ENCODE measurements at regions not wholly inside any gene's neighbourhood (a gene's known extent, or its start where the extent isn't known, plus 50 kb on each side); places are given as distances from the start of the nearest gene placed in this dataset.

DNA sequence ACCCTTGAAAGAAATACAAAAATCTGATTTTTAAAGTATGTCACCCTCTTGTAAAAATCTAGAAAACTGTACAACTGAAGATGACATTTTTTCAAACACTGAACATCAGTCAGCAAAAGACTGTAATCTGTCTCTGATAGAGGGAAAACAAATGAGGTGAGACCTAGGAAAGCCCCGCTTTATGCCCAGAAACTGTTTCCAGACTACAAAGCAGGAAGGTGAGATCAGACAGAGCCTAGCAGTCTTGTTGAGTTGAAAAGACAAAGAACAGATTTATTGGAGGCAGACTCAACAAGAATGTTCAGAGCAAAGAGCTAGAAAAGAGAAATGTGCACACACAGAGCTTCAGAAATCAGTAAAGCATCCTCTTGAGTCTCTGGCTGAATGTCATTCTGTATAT lies 873.6 kb downstream of the LRFN5 start:
- WGBS = 39% methylated on average over 1 of the region's 1 CpG
- no peak for TF ChIP-seq POLR2A (IDR thresholded peaks at IDR 0.05; ENCODE audit: low read depth)
- TF ChIP-seq EP300 (IDR thresholded peaks at IDR 0.05) = no peak
- no peak for TF ChIP-seq CTCF (IDR thresholded peaks at IDR 0.05)
- Histone ChIP-seq H3K27ac (replicated peaks in 1 of 4) (no peak overlapping the region), H3K36me3 (no peaks in the 10 kb centered on the region), H3K4me3 (no peak overlapping the region), H3K27me3 (no peaks in the 10 kb centered on the region), H3K9me3 (no peaks in the 10 kb centered on the region), H3K4me1 (no peaks in the 10 kb centered on the region)
- no peak for DNase-seq (ENCODE audit: extremely low spot score)
- intact Hi-C loops (cut with DNase I) = no loop called here

- 46% methylated on average over 6 of the region's 6 CpGs for WGBS
- Histone ChIP-seq H3K4me1 (no peaks in the 10 kb centered on the region), H3K27ac (replicated peaks in 1 of 4) (no peak overlapping the region), H3K9me3 (no peaks in the 10 kb centered on the region), H3K4me3 (no peak overlapping the region), H3K27me3 (no peaks in the 10 kb centered on the region), H3K36me3 (no peaks in the 10 kb centered on the region)
- no peak for TF ChIP-seq POLR2A (IDR thresholded peaks at IDR 0.05; ENCODE audit: low read depth)
- TF ChIP-seq POLR2AphosphoS5 (IDR thresholded peaks at IDR 0.05) = no peak
- TF ChIP-seq EP300 (IDR thresholded peaks at IDR 0.05) = no peak
- TF ChIP-seq CTCF (IDR thresholded peaks at IDR 0.05) = no peak
- DNase-seq (ENCODE audit: extremely low spot score) = no peak
- intact Hi-C loops (cut with DNase I) = no loop called here
Measured at GRCh38 chr14:42475289-42475688, 868.6 kb downstream of the LRFN5 start.

- intact Hi-C loops (cut with DNase I) = no loop called here
- no peak for DNase-seq (ENCODE audit: extremely low spot score)
- no peaks in the 10 kb centered on the region for H3K9me3 ChIP-seq
- no peak overlapping the region for H3K4me3 ChIP-seq
- no peak for TF ChIP-seq CTCF (IDR thresholded peaks at IDR 0.05)
- no peak for TF ChIP-seq EP300 (IDR thresholded peaks at IDR 0.05)
- TF ChIP-seq POLR2A (IDR thresholded peaks at IDR 0.05; ENCODE audit: low read depth) = no peak
- no peak for TF ChIP-seq POLR2AphosphoS5 (IDR thresholded peaks at IDR 0.05)
- WGBS = 59% methylated on average over 3 of the region's 3 CpGs
- H3K4me1 ChIP-seq = no peaks in the 10 kb centered on the region
- no peak overlapping the region for H3K27ac ChIP-seq (replicated peaks in 1 of 4)
- H3K36me3 ChIP-seq = no peaks in the 10 kb centered on the region
- no peaks in the 10 kb centered on the region for H3K27me3 ChIP-seq
Measured at GRCh38 chr14:42470427-42470719, 863.7 kb downstream of the LRFN5 start.

GRCh38 chr14:42469637-42470426 lies 863.2 kb downstream of the LRFN5 start:
- no peaks in the 10 kb centered on the region for H3K36me3 ChIP-seq
- H3K27me3 ChIP-seq = no peaks in the 10 kb centered on the region
- H3K9me3 ChIP-seq = no peaks in the 10 kb centered on the region
- H3K27ac ChIP-seq (replicated peaks in 1 of 4) = no peak overlapping the region
- DNase-seq (ENCODE audit: extremely low spot score) = no peak
- intact Hi-C loops (cut with DNase I) = no loop called here
- WGBS = 64% methylated on average over 6 of the region's 6 CpGs
- H3K4me3 ChIP-seq = no peak overlapping the region
- H3K4me1 ChIP-seq = no peaks in the 10 kb centered on the region
- no peak for TF ChIP-seq EP300 (IDR thresholded peaks at IDR 0.05)
- no peak for TF ChIP-seq POLR2AphosphoS5 (IDR thresholded peaks at IDR 0.05)
- TF ChIP-seq POLR2A (IDR thresholded peaks at IDR 0.05; ENCODE audit: low read depth) = no peak
- no peak for TF ChIP-seq CTCF (IDR thresholded peaks at IDR 0.05)

GRCh38 chr14:42460673-42461072 lies 854.0 kb downstream of the LRFN5 start:
- TF ChIP-seq EP300 (IDR thresholded peaks at IDR 0.05) = no peak
- no peak for TF ChIP-seq CTCF (IDR thresholded peaks at IDR 0.05)
- TF ChIP-seq POLR2A (IDR thresholded peaks at IDR 0.05; ENCODE audit: low read depth) = no peak
- TF ChIP-seq POLR2AphosphoS5 (IDR thresholded peaks at IDR 0.05) = no peak
- DNase-seq (ENCODE audit: extremely low spot score) = no peak
- intact Hi-C loops (cut with DNase I) = no loop called here
- Histone ChIP-seq H3K27me3 (no peaks in the 10 kb centered on the region), H3K4me3 (no peak overlapping the region), H3K36me3 (no peaks in the 10 kb centered on the region), H3K27ac (replicated peaks in 1 of 4) (no peak overlapping the region), H3K9me3 (no peaks in the 10 kb centered on the region), H3K4me1 (no peaks in the 10 kb centered on the region)
- 60% methylated on average over 1 of the region's 1 CpG for WGBS
